Upper lobe of left lung (tissue), 6 donors: ENCODE measurements at regions not wholly inside any gene's neighbourhood (a gene's known extent, or its start where the extent isn't known, plus 50 kb on each side); places are given as distances from the start of the nearest gene placed in this dataset.

ENCODE experiments used
- ATAC-seq, 2 donors: fragments of 200-7000 bp; cut with Tn5 transposase; one replicate each; pipeline ENCODE4 v1.9.1; 2022; ENCODE audit warnings: mild to moderate bottlenecking in 2 of 2, moderate library complexity in 2 of 2; ENCODE audit not compliant: low FRiP score in 2 of 2
- DNase-seq, 2 donors: peaks; one replicate each; pipeline ENCODE4 v3.0.0-alpha.2; 2019 to 2020
- H3K27ac ChIP-seq, 4 donors: fragments of 200-600 bp; sonication (generic); one replicate each; pipeline ENCODE4 v1.5.1; 2016 to 2019
- H3K27me3 ChIP-seq, 4 donors: fragments of 200-600 bp; sonication (generic); one replicate each; pipeline ENCODE4 v1.5.1; 2017 to 2019
- H3K36me3 ChIP-seq, 4 donors: fragments of 200-600 bp; sonication (generic); one replicate each; pipeline ENCODE4 v1.5.1; 2016 to 2019
- H3K4me1 ChIP-seq, 4 donors: fragments of 200-600 bp; sonication (generic); one replicate each; pipeline ENCODE4 v1.5.1; 2018 to 2019
- H3K4me3 ChIP-seq, 4 donors: fragments of 200-600 bp; sonication (generic); one replicate each; pipeline ENCODE4 v1.5.1; 2017 to 2019; ENCODE audit warnings: mild to moderate bottlenecking in 2 of 4, moderate library complexity in 1 of 4
- H3K9me3 ChIP-seq, 4 donors: fragments of 200-600 bp; sonication (generic); one replicate each; pipeline ENCODE4 v1.5.1; 2018 to 2019
- CTCF ChIP-seq, 6 experiments: fragments of 450-650 bp in 4 of 6; fragments of 200-600 bp in 2 of 6; sonication (generic) in 2 of 6; IDR thresholded peaks; one replicate each; pipeline ENCODE4 v1.5.1; 2016 to 2019; ENCODE audit warnings: antibody characterized with exemption in 6 of 6
- EP300 ChIP-seq, 4 donors: sonication (generic); formaldehyde crosslinking; IDR thresholded peaks; one replicate each; pipeline ENCODE4 v1.5.1; 2017; ENCODE audit warnings: antibody characterized with exemption in 4 of 4, control low read depth in 2 of 4
- POLR2A ChIP-seq, 4 donors: fragments of 450-650 bp; IDR thresholded peaks; one replicate each; pipeline ENCODE4 v1.5.1; 2016 to 2017; ENCODE audit warnings: antibody characterized with exemption in 4 of 4, mild to moderate bottlenecking in 2 of 4
- POLR2AphosphoS5 ChIP-seq, 2 donors: sonication (generic); formaldehyde crosslinking; IDR thresholded peaks; one replicate each; pipeline ENCODE4 v1.5.1; 2017; ENCODE audit warnings: antibody characterized with exemption in 2 of 2
- WGBS, 2 donors: methylation state at CpG; one replicate each; pipeline ENCODE4 v1.1.5; 2017 to 2018; 5-methylcytosine and 5-hydroxymethylcytosine counted together
- donor health status: DM: no; HTN: no; CAD: no; lungs with moderate emphysema.
- donor health status: DM: no; HTN: yes; CAD: no; lungs with severe emphysema.

- no peaks in the 10 kb centered on the region for H3K9me3 ChIP-seq
- ATAC-seq = no peak
- no peaks in the 10 kb centered on the region for H3K4me1 ChIP-seq
- no peaks in the 10 kb centered on the region for H3K36me3 ChIP-seq
- no peak for DNase-seq
- no peak for TF ChIP-seq POLR2AphosphoS5 (IDR thresholded peaks at IDR 0.05)
- no peak for TF ChIP-seq POLR2A (IDR thresholded peaks at IDR 0.05)
- no peak for TF ChIP-seq EP300 (IDR thresholded peaks at IDR 0.05)
- no peak for TF ChIP-seq CTCF (IDR thresholded peaks at IDR 0.05)
- no peaks in the 10 kb centered on the region for H3K27me3 ChIP-seq
- H3K27ac ChIP-seq = no peak overlapping the region
- H3K4me3 ChIP-seq = no peak overlapping the region
- WGBS, 2 donors = 75 to 85% methylated on average over 2 of the region's 2 CpGs
Measured at GRCh38 chr5:6082685-6083084, 295.7 kb downstream of the MED10 start.

DNA sequence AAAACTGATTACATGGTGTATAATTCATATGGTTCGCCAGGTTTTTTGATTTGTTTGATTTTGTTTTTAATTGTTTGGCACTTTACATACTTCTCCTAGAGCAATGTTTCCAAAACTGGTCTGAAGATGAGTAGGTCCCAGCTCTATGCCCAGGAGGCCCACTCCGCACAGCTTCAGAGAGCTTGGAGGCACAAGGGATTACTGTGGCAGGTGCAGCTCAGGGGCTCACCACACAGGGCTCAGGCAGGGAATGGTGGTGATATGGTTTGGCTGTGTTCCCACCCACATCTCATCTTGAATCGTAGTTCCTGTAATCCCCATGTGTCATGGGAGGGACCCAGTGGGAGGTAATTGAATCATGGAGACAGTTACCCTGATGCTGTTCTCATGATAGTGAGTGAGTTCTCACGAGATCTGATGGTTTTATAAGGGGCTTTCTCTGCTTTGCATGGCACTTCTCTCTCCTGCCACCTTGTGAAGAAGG lies 296.6 kb downstream of the MED10 start:
- no peak overlapping the region for H3K27ac ChIP-seq
- TF ChIP-seq EP300 (IDR thresholded peaks at IDR 0.05) (no peak), POLR2AphosphoS5 (IDR thresholded peaks at IDR 0.05) (no peak), POLR2A (IDR thresholded peaks at IDR 0.05) (no peak), CTCF (IDR thresholded peaks at IDR 0.05) (no peak)
- no peaks in the 10 kb centered on the region for H3K36me3 ChIP-seq
- no peaks in the 10 kb centered on the region for H3K27me3 ChIP-seq
- DNase-seq (no peak), ATAC-seq (no peak)
- WGBS, 2 donors = 75 to 88% methylated on average over 4 of the region's 4 CpGs
- H3K9me3 ChIP-seq = no peaks in the 10 kb centered on the region
- no peaks in the 10 kb centered on the region for H3K4me1 ChIP-seq
- no peak overlapping the region for H3K4me3 ChIP-seq

DNA sequence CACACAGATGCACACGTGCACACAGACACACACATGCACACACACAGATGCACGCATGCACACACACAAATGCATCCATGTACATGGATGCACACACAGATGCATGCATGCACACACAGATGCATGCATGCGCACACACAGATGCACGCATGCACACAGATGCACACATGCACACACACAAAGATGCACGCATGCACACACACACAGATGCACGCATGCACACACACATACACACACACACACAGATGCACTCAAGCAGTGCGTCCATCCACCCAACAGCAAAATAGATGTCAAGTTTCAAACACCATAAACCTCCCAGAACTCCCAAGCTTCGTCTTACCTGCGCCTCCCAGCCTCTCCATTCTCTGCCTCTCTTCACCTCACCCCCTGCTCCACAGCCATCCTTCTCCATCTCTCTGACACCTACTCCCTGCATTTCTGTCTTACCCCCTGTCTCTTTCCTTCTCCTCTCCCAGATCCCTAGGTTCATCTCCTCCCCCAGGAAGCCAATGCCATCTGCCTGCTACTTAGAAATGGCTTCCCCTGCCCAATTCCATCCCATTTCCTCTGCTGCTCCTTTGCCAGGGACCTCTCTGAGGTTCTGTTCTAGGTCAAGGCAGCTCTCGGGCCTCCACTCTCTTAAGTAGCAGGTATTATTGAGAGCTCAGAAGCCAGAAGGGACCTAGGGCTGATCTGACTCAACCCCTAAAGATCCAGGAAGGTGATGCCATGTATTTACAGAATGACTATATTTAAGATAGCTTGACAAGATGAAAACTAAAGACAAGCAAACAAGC lies 297.2 kb downstream of the MED10 start:
- Histone ChIP-seq H3K4me3 (no peak overlapping the region), H3K4me1 (no peaks in the 10 kb centered on the region), H3K36me3 (no peaks in the 10 kb centered on the region), H3K27me3 (no peaks in the 10 kb centered on the region), H3K27ac (no peak overlapping the region), H3K9me3 (no peaks in the 10 kb centered on the region)
- WGBS, 2 donors = 96% methylated on average over 9 to 10 of the region's 10 CpGs
- ATAC-seq (no peak), DNase-seq (no peak)
- TF ChIP-seq EP300 (IDR thresholded peaks at IDR 0.05) (no peak), CTCF (IDR thresholded peaks at IDR 0.05) (no peak), POLR2A (IDR thresholded peaks at IDR 0.05) (no peak), POLR2AphosphoS5 (IDR thresholded peaks at IDR 0.05) (no peak)

- H3K27ac ChIP-seq = no peak overlapping the region
- H3K4me3 ChIP-seq = no peak overlapping the region
- no peak for ATAC-seq
- no peak for DNase-seq
- no peaks in the 10 kb centered on the region for H3K36me3 ChIP-seq
- no peaks in the 10 kb centered on the region for H3K27me3 ChIP-seq
- no peaks in the 10 kb centered on the region for H3K4me1 ChIP-seq
- TF ChIP-seq EP300 (IDR thresholded peaks at IDR 0.05) (no peak), POLR2A (IDR thresholded peaks at IDR 0.05) (no peak), POLR2AphosphoS5 (IDR thresholded peaks at IDR 0.05) (no peak), CTCF (IDR thresholded peaks at IDR 0.05) (no peak)
- no peaks in the 10 kb centered on the region for H3K9me3 ChIP-seq
- 90 to 97% methylated on average over 6 to 7 of the region's 7 CpGs for WGBS, 2 donors
Measured at GRCh38 chr5:6080436-6080835, 297.9 kb downstream of the MED10 start.

DNA sequence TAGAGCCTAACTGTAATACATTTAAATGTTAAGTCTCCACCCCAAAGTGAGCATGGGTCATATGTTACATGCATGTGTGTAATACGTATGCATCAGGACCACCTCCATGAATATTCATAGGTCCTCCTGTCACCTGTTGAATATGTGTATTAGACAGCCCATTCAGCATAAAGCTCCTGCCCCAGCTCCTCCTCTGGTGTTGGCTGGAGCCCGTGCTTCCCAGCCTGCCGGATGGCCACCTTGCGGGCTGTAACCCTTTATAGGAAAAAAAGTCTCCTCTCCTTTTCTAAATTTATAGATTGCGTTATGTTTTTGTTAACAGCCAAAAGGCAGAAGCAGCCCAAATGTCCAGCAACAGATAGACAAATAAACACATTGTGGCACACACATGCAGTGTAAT lies 299.5 kb downstream of the MED10 start:
- Histone ChIP-seq H3K27me3 (no peaks in the 10 kb centered on the region), H3K9me3 (no peaks in the 10 kb centered on the region), H3K36me3 (no peaks in the 10 kb centered on the region), H3K4me1 (no peaks in the 10 kb centered on the region), H3K27ac (no peak overlapping the region), H3K4me3 (no peak overlapping the region)
- no peak for DNase-seq
- ATAC-seq = no peak
- 82 to 88% methylated on average over 5 of the region's 5 CpGs for WGBS, 2 donors
- TF ChIP-seq EP300 (IDR thresholded peaks at IDR 0.05) (no peak), POLR2A (IDR thresholded peaks at IDR 0.05) (no peak), POLR2AphosphoS5 (IDR thresholded peaks at IDR 0.05) (no peak), CTCF (IDR thresholded peaks at IDR 0.05) (no peak)
